ENCODE measurements at regions not wholly inside any gene's neighbourhood (a gene's known extent, or its start where the extent isn't known, plus 50 kb on each side); places are given as distances from the start of the nearest gene placed in this dataset.

DNA sequence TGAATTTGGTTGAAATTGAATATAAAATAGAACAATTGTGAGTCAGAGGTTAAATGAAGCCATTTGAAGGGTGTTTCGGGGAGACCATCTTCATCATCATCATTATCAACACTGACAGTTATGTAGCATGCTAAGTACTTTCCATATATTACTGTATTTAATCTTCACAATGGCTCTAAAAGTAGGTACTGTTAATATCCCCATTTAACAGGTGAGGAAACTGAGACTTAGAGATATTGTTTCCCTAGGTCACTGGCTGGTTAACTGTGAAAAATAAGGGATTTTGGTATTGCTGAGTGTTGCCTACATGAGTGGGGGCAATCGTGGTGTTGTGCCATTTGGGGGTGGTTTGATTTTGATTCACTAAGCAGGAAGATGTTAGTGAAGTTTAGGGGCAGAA lies 100.3 kb downstream of the TBX19 start:
- CTCF ChIA-PET: interaction anchor here (1.2 to 2.2 kb wide), 3 partner anchors 9 to 38 kb away, joined by 4 to 6 read pairs (median 5); no protein-coding TSS in a partner anchor
- Histone ChIP-seq H3K4me2 (no peak overlapping the region), H3K4me1 (peaks cover 8% of the 10 kb centered on the region; the same call in 1 of the 3 replicates), H3K4me3 (no peak overlapping the region), H3K27ac (no peak overlapping the region), H3K9me3 (no peaks in the 10 kb centered on the region)
- TF ChIP-seq TFCP2L1 (CRISPR knock-in tag; IDR thresholded peaks at IDR 0.05) (no peak), MYC (IDR thresholded peaks at IDR 0.05; ENCODE audit: borderline replicate concordance, low read length) (no peak), SMC3 (IDR thresholded peaks at IDR 0.05) (no peak), HES2 (IDR thresholded peaks at IDR 0.05) (no peak), JUNB (IDR thresholded peaks at IDR 0.05) (no peak), MAFK (IDR thresholded peaks at IDR 0.05; ENCODE audit: partially characterized antibody) (no peak), CHD2 (IDR thresholded peaks at IDR 0.05; ENCODE audit: low read length, partially characterized antibody) (no peak), CTCF (IDR thresholded peaks at IDR 0.05) (no peak), PHF8 (IDR thresholded peaks at IDR 0.05; ENCODE audit: borderline replicate concordance, low read depth) (no peak), POLR2AphosphoS2 (conservative IDR thresholded peaks at IDR 0.05; ENCODE audit: low read length) (no peak), EP300 (IDR thresholded peaks at IDR 0.05) (no peak), FOSL2 (IDR thresholded peaks at IDR 0.05) (no peak), FOSL2 (CRISPR knock-in tag; IDR thresholded peaks at IDR 0.05) (no peak), TP53 (CRISPR knock-in tag; IDR thresholded peaks at IDR 0.05) (no peak), ATOH8 (CRISPR knock-in tag; IDR thresholded peaks at IDR 0.05; ENCODE audit: low read depth) (no peak), FOXS1 (CRISPR knock-in tag; IDR thresholded peaks at IDR 0.05) (no peak), RARB (CRISPR knock-in tag; IDR thresholded peaks at IDR 0.05) (no peak)
- TF ChIP-seq, protein P1, sequence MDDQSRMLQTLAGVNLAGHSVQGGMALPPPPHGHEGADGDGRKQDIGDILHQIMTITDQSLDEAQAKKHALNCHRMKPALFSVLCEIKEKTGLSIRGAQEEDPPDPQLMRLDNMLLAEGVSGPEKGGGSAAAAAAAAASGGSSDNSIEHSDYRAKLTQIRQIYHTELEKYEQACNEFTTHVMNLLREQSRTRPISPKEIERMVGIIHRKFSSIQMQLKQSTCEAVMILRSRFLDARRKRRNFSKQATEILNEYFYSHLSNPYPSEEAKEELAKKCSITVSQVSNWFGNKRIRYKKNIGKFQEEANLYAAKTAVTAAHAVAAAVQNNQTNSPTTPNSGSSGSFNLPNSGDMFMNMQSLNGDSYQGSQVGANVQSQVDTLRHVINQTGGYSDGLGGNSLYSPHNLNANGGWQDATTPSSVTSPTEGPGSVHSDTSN (IDR thresholded peaks at IDR 0.05): no peak
- ATAC-seq (no peak), DNase-seq (ENCODE audit: low read depth in 1 of 2, low spot score in 1 of 2) (no peak), FAIRE-seq (no peak)
- 33% methylated on average over 2 of the region's 2 CpGs for WGBS (ENCODE audit: missing lambda C conversion rate)
- POLR2A ChIA-PET: no interaction called here

GRCh38 chr1:168379104-168379860 lies 98.6 kb downstream of the TBX19 start:
- FAIRE-seq: no peak
- no peak for TF ChIP-seq HOXA7 (CRISPR knock-in tag; IDR thresholded peaks at IDR 0.05)
- peak; percentile 55; the same call in 1 of the 2 replicates for TF ChIP-seq MYC (IDR thresholded peaks at IDR 0.05; ENCODE audit: borderline replicate concordance, low read length)
- TF ChIP-seq NFE2L2 (conservative IDR thresholded peaks at IDR 0.05; ENCODE audit: low read length): no peak
- no peak for TF ChIP-seq PHF8 (IDR thresholded peaks at IDR 0.05; ENCODE audit: borderline replicate concordance, low read depth)
- TF ChIP-seq CBX8 (IDR thresholded peaks at IDR 0.05): no peak
- TF ChIP-seq, protein P1 (IDR thresholded peaks at IDR 0.05): no peak
- no peak for TF ChIP-seq NR3C1 (IDR thresholded peaks at IDR 0.05)
- TF ChIP-seq CEBPB (IDR thresholded peaks at IDR 0.05): peak in 1 of 2 experiments; percentile 56; a peak in 2 of 4 replicates
- TF ChIP-seq FOXS1 (CRISPR knock-in tag; IDR thresholded peaks at IDR 0.05): no peak
- TF ChIP-seq, protein P2, sequence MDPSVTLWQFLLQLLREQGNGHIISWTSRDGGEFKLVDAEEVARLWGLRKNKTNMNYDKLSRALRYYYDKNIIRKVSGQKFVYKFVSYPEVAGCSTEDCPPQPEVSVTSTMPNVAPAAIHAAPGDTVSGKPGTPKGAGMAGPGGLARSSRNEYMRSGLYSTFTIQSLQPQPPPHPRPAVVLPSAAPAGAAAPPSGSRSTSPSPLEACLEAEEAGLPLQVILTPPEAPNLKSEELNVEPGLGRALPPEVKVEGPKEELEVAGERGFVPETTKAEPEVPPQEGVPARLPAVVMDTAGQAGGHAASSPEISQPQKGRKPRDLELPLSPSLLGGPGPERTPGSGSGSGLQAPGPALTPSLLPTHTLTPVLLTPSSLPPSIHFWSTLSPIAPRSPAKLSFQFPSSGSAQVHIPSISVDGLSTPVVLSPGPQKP (IDR thresholded peaks at IDR 0.05; ENCODE audit: low read depth, low read length): no peak
- TF ChIP-seq, protein P3, sequence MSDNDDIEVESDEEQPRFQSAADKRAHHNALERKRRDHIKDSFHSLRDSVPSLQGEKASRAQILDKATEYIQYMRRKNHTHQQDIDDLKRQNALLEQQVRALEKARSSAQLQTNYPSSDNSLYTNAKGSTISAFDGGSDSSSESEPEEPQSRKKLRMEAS (IDR thresholded peaks at IDR 0.05): peak; percentile 83
- no peak for TF ChIP-seq KDM1A (IDR thresholded peaks at IDR 0.05; ENCODE audit: low read depth)
- TF ChIP-seq HOXB5 (CRISPR knock-in tag; IDR thresholded peaks at IDR 0.05): no peak
- 0 out of 2 replicates have a peak, but pooled peaks have one; percentile 10 for TF ChIP-seq FOSL2 (IDR thresholded peaks at IDR 0.05)
- no peak for TF ChIP-seq FOSL2 (CRISPR knock-in tag; IDR thresholded peaks at IDR 0.05)
- 0 out of 2 replicates have a peak, but pooled peaks have one; percentile 13 for TF ChIP-seq USF2 (IDR thresholded peaks at IDR 0.05)
- TF ChIP-seq ZFP36 (IDR thresholded peaks at IDR 0.05; ENCODE audit: borderline replicate concordance, partially characterized antibody): no peak

More at GRCh38 chr1:168379104-168379860, 98.6 kb downstream of the TBX19 start:
- ChIA-PET CTCF (interaction anchor here (1.0 to 2.2 kb wide), 2 partner anchors 9 to 37 kb away, joined by 3 to 7 read pairs; no protein-coding TSS in a partner anchor), POLR2A (no interaction called here)
- ATAC-seq (peak; percentile 73 to 85), DNase-seq (ENCODE audit: low read depth in 1 of 2, low spot score in 1 of 2) (peak; percentile 47 to 49)
- H3K27ac ChIP-seq: peak overlapping the region in 1 of 2 experiments; percentile 73; a peak in 2 of 6 replicates
- H3K4me1 ChIP-seq: peaks cover 8% of the 10 kb centered on the region; the same call in 1 of the 3 replicates
- H3K9me3 ChIP-seq: no peaks in the 10 kb centered on the region
- WGBS (ENCODE audit: missing lambda C conversion rate): 46% methylated on average over 8 of the region's 8 CpGs
- no peak overlapping the region; the same call in 2 of the 3 replicates for H3K4me2 ChIP-seq
- no peak overlapping the region for H3K4me3 ChIP-seq
